COR-L47 (cell line): ENCODE measurements at regions not wholly inside any gene's neighbourhood (a gene's known extent, or its start where the extent isn't known, plus 50 kb on each side); places are given as distances from the start of the nearest gene placed in this dataset.

Source experiments
- DNase-seq: peaks from one replicate; lab custom pipeline; 2025; lab: John Stamatoyannopoulos, UW

- DNase-seq, result no peak
Observed at GRCh38 chrX:39915596-39915995, 182.2 kb downstream of the BCOR start.

GRCh38 chrX:39921838-39922237, 175.9 kb downstream of the BCOR start:
- DNase-seq, result no peak

- DNase-seq, result no peak
Observed at GRCh38 chrX:39922488-39922887, 175.3 kb downstream of the BCOR start.

GRCh38 chrX:39922926-39923325, 174.8 kb downstream of the BCOR start:
- DNase-seq, result no peak

GRCh38 chrX:39927380-39927779, 170.4 kb downstream of the BCOR start:
- DNase-seq, result no peak

- no peak for DNase-seq
Observed at GRCh38 chrX:39928704-39929378, 168.9 kb downstream of the BCOR start.

GRCh38 chrX:39929379-39930025, 168.3 kb downstream of the BCOR start:
- no peak for DNase-seq

- no peak for DNase-seq
Observed at GRCh38 chrX:39930786-39931528, 166.8 kb downstream of the BCOR start.

GRCh38 chrX:39931529-39932282, 166.1 kb downstream of the BCOR start:
- no peak for DNase-seq

- DNase-seq, result no peak
Observed at GRCh38 chrX:39935411-39936064, 162.2 kb downstream of the BCOR start.

- DNase-seq, result no peak
Observed at GRCh38 chrX:39936886-39937770, 160.6 kb downstream of the BCOR start.

- no peak for DNase-seq
Observed at GRCh38 chrX:39938466-39938865, 159.3 kb downstream of the BCOR start.

- DNase-seq, result no peak
Observed at GRCh38 chrX:39939678-39940077, 158.1 kb downstream of the BCOR start.

- DNase-seq, result no peak
Observed at GRCh38 chrX:39941332-39941920, 156.3 kb downstream of the BCOR start.

- DNase-seq, result no peak
Observed at GRCh38 chrX:39944416-39944815, 153.3 kb downstream of the BCOR start.

GRCh38 chrX:39945709-39946108, 152.0 kb downstream of the BCOR start:
- DNase-seq, result no peak

- no peak for DNase-seq
Observed at GRCh38 chrX:39946822-39947221, 150.9 kb downstream of the BCOR start.

GRCh38 chrX:39948582-39948981, 149.2 kb downstream of the BCOR start:
- DNase-seq, result peak; percentile 20

GRCh38 chrX:39950018-39950688, 147.6 kb downstream of the BCOR start:
- no peak for DNase-seq

- no peak for DNase-seq
Observed at GRCh38 chrX:39952989-39953388, 144.8 kb downstream of the BCOR start.
